Calu3 (cell line): ENCODE measurements at regions not wholly inside any gene's neighbourhood (a gene's known extent, or its start where the extent isn't known, plus 50 kb on each side); places are given as distances from the start of the nearest gene placed in this dataset.
"Not testable (repeated sequence)": the region's sequence is repeated elsewhere in the genome, so short reads cannot be mapped to it uniquely, and the experiment has no call there.

Source experiments
- BruUV-seq: library from RNA; stranded (reverse); fragments of 400-500 nt; replicated peaks from 2 replicates; lab custom pipeline; 2021; lab: Mats Ljungman, UMichigan
- CTCF ChIA-PET: fragments of 300-600 bp; sonication (Branson Sonifier 250); formaldehyde crosslinking; loops from one replicate; lab custom pipeline; 2022; ENCODE audit warnings: antibody characterized with exemption; lab: Charles Lee
- DNase-seq: peaks from one replicate; pipeline ENCODE4 v3.0.0; 2022
- H3K27ac Mint-ChIP-seq: one replicate; pipeline ENCODE4 v1.8.0; 2022; ENCODE audit warnings: mixed read lengths; ENCODE audit not compliant: unreplicated experiment
- H3K27me3 Mint-ChIP-seq: one replicate; pipeline ENCODE4 v1.8.0; 2022; ENCODE audit warnings: mixed read lengths; ENCODE audit not compliant: unreplicated experiment
- H3K36me3 Mint-ChIP-seq: one replicate; pipeline ENCODE4 v1.8.0; 2022; ENCODE audit warnings: mild to moderate bottlenecking, moderate library complexity, mixed read lengths; ENCODE audit not compliant: insufficient read depth, unreplicated experiment
- H3K4me1 Mint-ChIP-seq: one replicate; pipeline ENCODE4 v1.8.0; 2022; ENCODE audit warnings: mild to moderate bottlenecking, low read depth, mixed read lengths; ENCODE audit not compliant: unreplicated experiment
- H3K4me3 Mint-ChIP-seq: one replicate; pipeline ENCODE4 v1.8.0; 2022; ENCODE audit warnings: mild to moderate bottlenecking, low read depth, moderate library complexity, mixed read lengths; ENCODE audit not compliant: unreplicated experiment
- H3K9me3 Mint-ChIP-seq: one replicate; pipeline ENCODE4 v1.8.0; 2022; ENCODE audit warnings: low read depth, mixed read lengths; ENCODE audit not compliant: unreplicated experiment
- intact Hi-C: fragments of 100-400 bp; cut with micrococcal nuclease; formaldehyde crosslinking; loops from one replicate; pipeline ENCODE4 v1.10.0; 2022; ENCODE audit not compliant: unreplicated experiment
- TF ChIP-seq, protein P1 (sequence below): fragments of 200-600 bp; IDR thresholded peaks from one replicate; pipeline ENCODE4 v1.8.0; 2022; ENCODE audit warnings: antibody characterized with exemption; ENCODE audit not compliant: unreplicated experiment

DNA sequence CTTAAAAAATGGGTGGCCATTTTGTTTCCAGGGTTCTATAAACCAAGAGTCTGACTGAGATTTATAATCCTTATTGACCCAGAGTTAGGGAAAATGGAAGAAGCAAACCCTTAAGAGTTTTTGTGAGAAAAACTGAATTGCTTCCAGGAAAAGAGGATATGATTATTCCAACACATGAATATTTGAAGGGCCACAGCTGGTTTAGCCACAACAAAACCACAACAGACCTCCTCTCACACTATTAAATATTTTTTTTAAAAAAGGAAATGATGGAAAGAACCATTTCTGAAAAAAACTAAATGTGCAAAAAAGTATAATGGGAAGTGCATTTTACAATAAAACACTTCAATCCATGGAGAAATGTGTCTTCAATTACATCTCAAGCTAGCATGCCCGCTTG lies 182.7 kb downstream of the ETAA1 start:
- CTCF ChIA-PET = no interaction called here
- TF ChIP-seq, protein P1, sequence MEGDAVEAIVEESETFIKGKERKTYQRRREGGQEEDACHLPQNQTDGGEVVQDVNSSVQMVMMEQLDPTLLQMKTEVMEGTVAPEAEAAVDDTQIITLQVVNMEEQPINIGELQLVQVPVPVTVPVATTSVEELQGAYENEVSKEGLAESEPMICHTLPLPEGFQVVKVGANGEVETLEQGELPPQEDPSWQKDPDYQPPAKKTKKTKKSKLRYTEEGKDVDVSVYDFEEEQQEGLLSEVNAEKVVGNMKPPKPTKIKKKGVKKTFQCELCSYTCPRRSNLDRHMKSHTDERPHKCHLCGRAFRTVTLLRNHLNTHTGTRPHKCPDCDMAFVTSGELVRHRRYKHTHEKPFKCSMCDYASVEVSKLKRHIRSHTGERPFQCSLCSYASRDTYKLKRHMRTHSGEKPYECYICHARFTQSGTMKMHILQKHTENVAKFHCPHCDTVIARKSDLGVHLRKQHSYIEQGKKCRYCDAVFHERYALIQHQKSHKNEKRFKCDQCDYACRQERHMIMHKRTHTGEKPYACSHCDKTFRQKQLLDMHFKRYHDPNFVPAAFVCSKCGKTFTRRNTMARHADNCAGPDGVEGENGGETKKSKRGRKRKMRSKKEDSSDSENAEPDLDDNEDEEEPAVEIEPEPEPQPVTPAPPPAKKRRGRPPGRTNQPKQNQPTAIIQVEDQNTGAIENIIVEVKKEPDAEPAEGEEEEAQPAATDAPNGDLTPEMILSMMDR = no peak
- H3K4me3 Mint-ChIP-seq = no peak overlapping the region
- peaks cover 15% of the 10 kb centered on the region for H3K9me3 Mint-ChIP-seq
- peaks cover 9% of the 10 kb centered on the region for H3K4me1 Mint-ChIP-seq
- H3K36me3 Mint-ChIP-seq = no peaks in the 10 kb centered on the region
- BruUV-seq = no TSS peak
- H3K27ac Mint-ChIP-seq = no peak overlapping the region
- DNase-seq = no peak
- intact Hi-C loops = no loop called here
- H3K27me3 Mint-ChIP-seq = no peaks in the 10 kb centered on the region

DNA sequence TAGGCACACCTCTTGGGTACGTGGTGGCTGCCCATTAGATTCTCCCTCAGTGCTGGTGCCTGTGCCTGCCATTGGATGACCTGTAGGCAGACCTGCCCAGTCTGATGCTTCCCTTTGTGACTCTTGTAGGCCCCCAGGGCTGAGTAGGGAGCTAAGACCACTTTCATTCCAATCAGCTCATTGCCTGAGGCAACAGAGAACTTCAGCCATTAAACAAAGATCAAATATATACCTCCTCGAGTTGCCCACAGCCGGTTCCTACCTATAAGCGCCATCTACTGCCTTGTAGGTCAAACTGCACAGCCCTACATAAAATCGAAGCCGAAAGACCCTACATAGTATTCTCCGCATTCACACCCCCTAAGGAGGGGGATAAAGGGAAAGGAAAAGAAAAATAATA lies 184.6 kb downstream of the ETAA1 start:
- H3K4me3 Mint-ChIP-seq = no peak overlapping the region
- DNase-seq = no peak
- H3K27me3 Mint-ChIP-seq = no peaks in the 10 kb centered on the region
- no peaks in the 10 kb centered on the region for H3K36me3 Mint-ChIP-seq
- no TSS peak for BruUV-seq
- CTCF ChIA-PET = no interaction called here
- peaks cover 9% of the 10 kb centered on the region for H3K4me1 Mint-ChIP-seq
- H3K9me3 Mint-ChIP-seq = peaks cover 26% of the 10 kb centered on the region
- H3K27ac Mint-ChIP-seq = no peak overlapping the region
- intact Hi-C loops = no loop called here
- TF ChIP-seq, protein P1 = no peak

DNA sequence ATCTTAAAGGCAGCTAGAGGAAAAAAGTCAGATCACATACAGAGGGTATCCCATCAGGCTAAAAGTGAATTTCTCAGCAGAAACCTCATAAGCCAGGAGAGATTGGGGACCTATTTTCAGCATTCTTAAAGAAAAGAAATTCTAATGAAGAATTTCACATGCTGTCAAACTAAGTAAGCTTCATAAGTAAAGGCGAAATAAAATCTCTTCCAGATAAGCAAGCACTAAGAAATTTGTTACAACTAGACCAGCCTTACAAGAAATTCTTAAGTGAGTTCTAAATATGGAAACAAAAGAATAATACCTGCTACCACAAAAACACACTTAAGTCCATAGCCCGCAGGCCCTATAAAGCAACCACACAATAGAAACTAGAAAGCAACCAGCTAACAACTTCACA lies 186.1 kb downstream of the ETAA1 start:
- CTCF ChIA-PET = no interaction called here
- TF ChIP-seq, protein P1 = no peak
- no peak overlapping the region for H3K27ac Mint-ChIP-seq
- H3K9me3 Mint-ChIP-seq = peaks cover 22% of the 10 kb centered on the region
- peaks cover 9% of the 10 kb centered on the region for H3K4me1 Mint-ChIP-seq
- BruUV-seq = no TSS peak
- no peak for DNase-seq
- H3K27me3 Mint-ChIP-seq = no peaks in the 10 kb centered on the region
- no peaks in the 10 kb centered on the region for H3K36me3 Mint-ChIP-seq
- no peak overlapping the region for H3K4me3 Mint-ChIP-seq
- intact Hi-C loops = no loop called here

DNA sequence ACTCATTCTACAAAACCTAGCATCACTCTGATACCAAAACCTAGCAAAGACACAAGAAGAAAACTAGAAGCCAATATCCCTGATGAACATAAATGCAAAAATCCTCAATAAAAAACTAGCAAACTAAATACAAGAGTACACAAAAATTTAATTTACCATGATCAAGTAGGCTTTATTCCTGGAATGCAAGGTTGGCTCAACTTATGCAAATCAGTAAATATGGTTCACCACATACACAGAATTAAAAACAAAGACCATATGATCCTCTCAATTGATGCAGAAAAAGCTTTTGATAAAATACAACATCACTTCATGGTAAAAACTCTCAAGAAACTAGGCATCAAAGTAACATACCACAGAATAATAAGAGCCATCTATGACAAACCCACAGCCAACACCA lies 188.3 kb downstream of the ETAA1 start:
- no peak for DNase-seq
- H3K27ac Mint-ChIP-seq = no peak overlapping the region
- no peaks in the 10 kb centered on the region for H3K4me1 Mint-ChIP-seq
- no peak overlapping the region for H3K4me3 Mint-ChIP-seq
- intact Hi-C loops = no loop called here
- no peaks in the 10 kb centered on the region for H3K36me3 Mint-ChIP-seq
- no TSS peak for BruUV-seq
- TF ChIP-seq, protein P1 = no peak
- CTCF ChIA-PET = no interaction called here
- peaks cover 27% of the 10 kb centered on the region for H3K9me3 Mint-ChIP-seq
- H3K27me3 Mint-ChIP-seq = no peaks in the 10 kb centered on the region

DNA sequence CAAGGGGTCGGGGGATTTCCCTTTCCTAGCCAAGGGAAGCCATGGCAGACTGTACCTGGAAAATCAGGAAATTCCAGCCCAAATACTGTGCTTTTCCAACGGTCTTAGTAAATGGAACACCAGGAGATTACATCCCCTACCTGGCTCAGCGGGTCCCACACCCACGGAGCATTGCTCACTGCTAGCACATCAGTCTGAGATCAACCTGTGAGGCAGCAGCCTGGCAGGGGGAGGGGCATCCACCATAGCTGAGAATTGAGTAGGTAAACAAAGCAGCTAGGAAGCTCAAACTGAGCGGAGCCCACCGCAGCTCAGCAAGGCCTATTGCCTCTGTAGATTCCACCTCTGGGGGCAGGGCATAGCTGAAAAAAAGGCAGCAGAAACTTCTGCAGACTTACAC lies 192.0 kb downstream of the ETAA1 start:
- DNase-seq, CTCF ChIA-PET, H3K27me3 Mint-ChIP-seq, H3K36me3 Mint-ChIP-seq, BruUV-seq, H3K4me3 Mint-ChIP-seq, intact Hi-C loops, H3K4me1 Mint-ChIP-seq, H3K27ac Mint-ChIP-seq: not testable (repeated sequence)
- H3K9me3 Mint-ChIP-seq = peaks cover 30% of the 10 kb centered on the region

DNA sequence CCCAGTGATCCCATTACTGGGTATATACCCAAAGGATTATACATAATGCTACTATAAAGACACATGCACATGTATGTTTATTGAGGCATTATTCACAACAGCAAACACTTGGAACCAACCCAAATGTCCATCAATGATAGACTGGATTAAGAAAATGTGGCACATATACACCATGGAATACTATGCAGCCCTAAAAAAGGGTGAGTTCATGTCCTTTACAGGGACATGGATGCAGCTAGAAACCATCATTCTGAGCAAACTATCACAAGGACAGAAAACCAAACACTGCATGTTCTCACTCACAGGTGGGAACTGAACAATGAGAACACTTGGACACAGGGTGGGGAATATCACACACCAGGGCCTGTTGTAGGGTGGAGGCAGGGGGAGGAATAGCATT lies 197.4 kb downstream of the ETAA1 start:
- BruUV-seq, H3K27ac Mint-ChIP-seq, H3K36me3 Mint-ChIP-seq, CTCF ChIA-PET, H3K4me3 Mint-ChIP-seq, DNase-seq, intact Hi-C loops, H3K27me3 Mint-ChIP-seq: not testable (repeated sequence)
- peaks cover 12% of the 10 kb centered on the region for H3K4me1 Mint-ChIP-seq
- H3K9me3 Mint-ChIP-seq = peaks cover 15% of the 10 kb centered on the region
